ENCODE measurements at regions not wholly inside any gene's neighbourhood (a gene's known extent, or its start where the extent isn't known, plus 50 kb on each side); places are given as distances from the start of the nearest gene placed in this dataset.

GRCh38 chr11:57073128-57073527 lies 84.4 kb downstream of the OR5AK2 start:
- 78 to 87% methylated on average over 3 of the region's 3 CpGs for WGBS, 2 donors
- intact Hi-C loops (cut with DNase I), result no loop called here
- no peak overlapping the region for H3K4me3 ChIP-seq
- H3K27ac ChIP-seq, result peak overlapping the region in 2 of 4 donors; percentile 34 to 37
- no peaks in the 10 kb centered on the region for H3K27me3 ChIP-seq
- no peaks in the 10 kb centered on the region for H3K36me3 ChIP-seq
- no peak for DNase-seq
- H3K4me1 ChIP-seq, result peaks cover 0 to 14% (median 9%) of the 10 kb centered on the region in 4 donors
- no peak for TF ChIP-seq POLR2A (IDR thresholded peaks at IDR 0.05)
- no peak for TF ChIP-seq POLR2AphosphoS5 (IDR thresholded peaks at IDR 0.05)
- TF ChIP-seq CTCF (IDR thresholded peaks at IDR 0.05), result no peak
- no peak for TF ChIP-seq EP300 (IDR thresholded peaks at IDR 0.05)
- H3K9me3 ChIP-seq, result no peaks in the 10 kb centered on the region

- DNase-seq, result no peak
- WGBS, 2 donors, result 76 to 92% methylated on average over 1 of the region's 1 CpG
- TF ChIP-seq CTCF (IDR thresholded peaks at IDR 0.05) (no peak), POLR2AphosphoS5 (IDR thresholded peaks at IDR 0.05) (no peak), POLR2A (IDR thresholded peaks at IDR 0.05) (no peak), EP300 (IDR thresholded peaks at IDR 0.05) (no peak)
- H3K4me1 ChIP-seq, result no peaks in the 10 kb centered on the region
- H3K9me3 ChIP-seq, result no peaks in the 10 kb centered on the region
- intact Hi-C loops (cut with DNase I), result no loop called here
- no peak overlapping the region for H3K27ac ChIP-seq
- H3K4me3 ChIP-seq, result no peak overlapping the region
- no peaks in the 10 kb centered on the region for H3K27me3 ChIP-seq
- no peaks in the 10 kb centered on the region for H3K36me3 ChIP-seq
These were observed 92.6 kb downstream of the OR5AK2 start for GRCh38 chr11:57081356-57081755.

GRCh38 chr11:57082125-57082524 lies 93.4 kb downstream of the OR5AK2 start:
- no peak for DNase-seq
- 89 to 94% methylated on average over 1 of the region's 1 CpG for WGBS, 2 donors
- H3K27me3 ChIP-seq, result no peaks in the 10 kb centered on the region
- intact Hi-C loops (cut with DNase I), result no loop called here
- no peaks in the 10 kb centered on the region for H3K9me3 ChIP-seq
- no peaks in the 10 kb centered on the region for H3K36me3 ChIP-seq
- H3K4me1 ChIP-seq, result no peaks in the 10 kb centered on the region
- no peak for TF ChIP-seq CTCF (IDR thresholded peaks at IDR 0.05)
- no peak for TF ChIP-seq POLR2AphosphoS5 (IDR thresholded peaks at IDR 0.05)
- no peak for TF ChIP-seq EP300 (IDR thresholded peaks at IDR 0.05)
- TF ChIP-seq POLR2A (IDR thresholded peaks at IDR 0.05), result no peak
- no peak overlapping the region for H3K27ac ChIP-seq
- no peak overlapping the region for H3K4me3 ChIP-seq

DNA sequence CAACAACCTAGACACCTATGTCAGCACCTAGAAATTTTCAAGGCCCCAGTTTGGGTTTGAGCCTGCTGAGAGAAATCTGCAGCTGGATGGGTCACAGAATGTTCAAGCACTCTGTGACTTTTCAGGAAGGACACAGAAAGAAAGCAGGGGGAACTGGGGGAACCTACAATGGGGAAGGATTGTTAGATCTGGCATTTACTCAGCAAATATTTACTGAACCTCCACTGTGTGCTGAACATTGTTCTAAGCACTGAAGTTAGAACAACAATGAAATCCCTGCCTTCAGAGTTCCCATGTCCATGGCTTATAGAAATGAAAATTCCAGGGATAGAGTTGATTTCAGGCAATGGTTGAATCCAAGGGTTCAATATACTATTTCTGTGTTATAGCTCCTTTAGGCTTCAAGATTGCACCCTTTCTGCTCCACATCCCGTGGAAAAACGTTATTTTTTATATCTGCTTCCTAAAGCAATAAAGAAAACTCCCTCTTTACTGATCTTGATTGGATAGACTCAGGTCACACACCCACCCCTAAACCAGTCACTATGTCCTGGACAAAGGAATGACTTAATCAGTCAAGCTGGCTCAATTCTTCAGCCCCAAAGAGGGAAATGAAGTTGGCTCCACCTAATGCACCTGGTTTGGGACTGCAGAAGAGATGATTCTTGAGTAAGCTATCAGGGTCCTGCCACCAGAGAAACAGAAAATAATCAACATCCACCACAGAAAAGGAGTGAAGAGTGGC lies 95.1 kb downstream of the OR5AK2 start:
- no peak for DNase-seq
- Histone ChIP-seq H3K9me3 (no peaks in the 10 kb centered on the region), H3K4me1 (no peaks in the 10 kb centered on the region), H3K36me3 (no peaks in the 10 kb centered on the region), H3K27me3 (peaks cover 0 to 2% (median 0%) of the 10 kb centered on the region in 3 donors), H3K4me3 (no peak overlapping the region), H3K27ac (no peak overlapping the region)
- 16 to 50% methylated on average over 2 of the region's 2 CpGs for WGBS, 2 donors
- intact Hi-C loops (cut with DNase I), result no loop called here
- TF ChIP-seq POLR2AphosphoS5 (IDR thresholded peaks at IDR 0.05) (no peak), EP300 (IDR thresholded peaks at IDR 0.05) (no peak), POLR2A (IDR thresholded peaks at IDR 0.05) (no peak), CTCF (IDR thresholded peaks at IDR 0.05) (no peak)

DNA sequence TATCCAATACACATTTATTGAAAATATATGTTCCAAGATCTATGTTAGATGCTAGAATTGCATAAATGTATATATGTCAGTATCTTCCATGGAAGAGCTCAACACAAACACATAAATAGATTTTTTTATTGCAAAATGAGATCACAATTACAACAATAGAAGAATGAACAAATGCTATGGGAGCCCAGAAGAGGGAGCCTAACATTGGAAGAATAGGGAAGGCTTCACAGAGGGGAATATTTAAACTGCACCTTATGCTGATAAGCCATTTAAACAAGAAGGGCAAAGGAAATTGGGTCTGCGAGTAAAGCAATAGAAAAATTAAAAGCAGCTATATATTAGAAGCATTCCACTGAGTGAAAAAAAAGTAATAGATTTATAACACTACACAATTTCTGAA lies 96.1 kb upstream of the LRRC55 start:
- no peak for DNase-seq
- no peak for TF ChIP-seq EP300 (IDR thresholded peaks at IDR 0.05)
- no peak for TF ChIP-seq CTCF (IDR thresholded peaks at IDR 0.05)
- no peak for TF ChIP-seq POLR2AphosphoS5 (IDR thresholded peaks at IDR 0.05)
- TF ChIP-seq POLR2A (IDR thresholded peaks at IDR 0.05), result no peak
- Histone ChIP-seq H3K27me3 (peaks cover 0 to 2% (median 0%) of the 10 kb centered on the region in 3 donors), H3K4me1 (no peaks in the 10 kb centered on the region), H3K4me3 (no peak overlapping the region), H3K36me3 (no peaks in the 10 kb centered on the region), H3K9me3 (no peaks in the 10 kb centered on the region), H3K27ac (no peak overlapping the region)
- intact Hi-C loops (cut with DNase I), result no loop called here
- 9 to 41% methylated on average over 1 of the region's 1 CpG for WGBS, 2 donors

Measured in sigmoid colon (tissue), 6 donors.